H1 (cell line): ENCODE measurements at regions not wholly inside any gene's neighbourhood (a gene's known extent, or its start where the extent isn't known, plus 50 kb on each side); places are given as distances from the start of the nearest gene placed in this dataset.

Source experiments
- EP300 ChIP-seq, 2 experiments: IDR thresholded peaks; 1 replicate in 1 of 2; 2 replicates in 1 of 2; pipeline ENCODE4 v1.6.1; 2011 to 2012; ENCODE audit warnings: low read depth in 2 of 2, low read length in 2 of 2, mild to moderate bottlenecking in 2 of 2, borderline replicate concordance in 1 of 2, inconsistent platforms in 1 of 2, moderate library complexity in 1 of 2
- TF ChIP-seq, protein P1 (sequence below): IDR thresholded peaks from 2 replicates; pipeline ENCODE4 v1.6.1; 2011; ENCODE audit warnings: low read depth, mild to moderate bottlenecking, low read length; ENCODE audit not compliant: insufficient read depth

DNA sequence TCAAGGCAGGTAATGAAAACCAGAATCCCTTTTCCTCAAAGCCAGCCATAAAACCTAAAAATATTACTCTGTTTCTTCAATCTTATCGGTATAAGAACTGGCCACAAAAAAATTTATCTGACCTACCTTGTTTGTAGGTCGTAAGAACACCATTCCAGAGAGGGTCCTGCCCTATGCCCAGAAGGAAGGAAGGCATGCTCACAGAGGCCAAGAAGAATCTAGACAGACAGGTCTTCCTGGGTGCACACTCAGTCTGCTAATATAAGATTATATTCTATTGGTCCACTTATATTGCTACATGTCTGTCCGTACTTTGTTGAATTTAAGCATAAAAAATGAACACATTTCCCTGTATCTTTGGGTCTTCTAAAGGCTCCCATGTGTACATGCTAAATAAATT, 2136.1 kb upstream of the PCDH20 start (continued):
- no peak for TF ChIP-seq EP300 (IDR thresholded peaks at IDR 0.05; ENCODE audit: borderline replicate concordance in 1 of 2, low read depth in 2 of 2, low read length in 2 of 2)
- TF ChIP-seq, protein P1, sequence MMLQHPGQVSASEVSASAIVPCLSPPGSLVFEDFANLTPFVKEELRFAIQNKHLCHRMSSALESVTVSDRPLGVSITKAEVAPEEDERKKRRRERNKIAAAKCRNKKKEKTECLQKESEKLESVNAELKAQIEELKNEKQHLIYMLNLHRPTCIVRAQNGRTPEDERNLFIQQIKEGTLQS, result no peak
